Breast epithelium (tissue), 4 donors: ENCODE measurements at regions not wholly inside any gene's neighbourhood (a gene's known extent, or its start where the extent isn't known, plus 50 kb on each side); places are given as distances from the start of the nearest gene placed in this dataset.
A peak's percentile ranks its signal among the peaks of the same experiment; 100 is the strongest.

Experiments
- DNase-seq, 2 donors: peaks; one replicate each; pipeline ENCODE4 v3.0.0-alpha.2; 2019; ENCODE audit warnings: low spot score in 2 of 2
- H3K27ac ChIP-seq, 2 donors: fragments of 200-600 bp; sonication (generic) in 1 of 2; one replicate each; pipeline ENCODE4 v1.5.1; 2016 to 2019; ENCODE audit warnings: mild to moderate bottlenecking in 1 of 2
- H3K27me3 ChIP-seq, 2 donors: fragments of 200-600 bp; sonication (generic) in 1 of 2; one replicate each; pipeline versions ENCODE4 v1.5.1 to v1.6.0; 2017 to 2019; ENCODE audit warnings: control low read depth in 1 of 2, mild to moderate bottlenecking in 1 of 2
- H3K36me3 ChIP-seq: fragments of 200-600 bp; one replicate; pipeline ENCODE4 v1.5.1; 2019
- H3K4me1 ChIP-seq, 2 donors: fragments of 200-600 bp; sonication (generic); one replicate each; pipeline ENCODE4 v1.5.1; 2016 to 2019; ENCODE audit warnings: control low read depth in 1 of 2
- H3K4me3 ChIP-seq, 3 donors: fragments of 200-600 bp; sonication (generic); 1 replicate in 2 of 3; 2 replicates in 1 of 3; pipeline ENCODE4 v1.5.1; 2016 to 2019; ENCODE audit warnings: mild to moderate bottlenecking in 3 of 3, moderate library complexity in 2 of 3
- H3K9me3 ChIP-seq, 2 donors: fragments of 200-600 bp; sonication (generic) in 1 of 2; one replicate each; pipeline ENCODE4 v1.5.1; 2016 to 2019; ENCODE audit warnings: control low read depth in 1 of 2
- POLR2A ChIP-seq: fragments of 450-650 bp; IDR thresholded peaks from one replicate; pipeline ENCODE4 v1.6.1; 2016; ENCODE audit warnings: antibody characterized with exemption, mild to moderate bottlenecking, moderate library complexity
- POLR2AphosphoS5 ChIP-seq, 3 donors: sonication (generic); formaldehyde crosslinking; IDR thresholded peaks; one replicate each; pipeline ENCODE4 v1.6.1; 2017; ENCODE audit warnings: antibody characterized with exemption in 3 of 3
- intact Hi-C: fragments of 100-400 bp; cut with DNase I; formaldehyde crosslinking; loops from one replicate; pipeline ENCODE4 v1.15.1; 2023; ENCODE audit warnings: low total_unique reads
- TF ChIP-seq, protein P1 (sequence below), 3 donors: fragments of 450-650 bp; IDR thresholded peaks; one replicate each; pipeline ENCODE4 v1.5.1; 2016 to 2017; ENCODE audit warnings: antibody characterized with exemption in 3 of 3, mild to moderate bottlenecking in 3 of 3, moderate library complexity in 3 of 3

DNA sequence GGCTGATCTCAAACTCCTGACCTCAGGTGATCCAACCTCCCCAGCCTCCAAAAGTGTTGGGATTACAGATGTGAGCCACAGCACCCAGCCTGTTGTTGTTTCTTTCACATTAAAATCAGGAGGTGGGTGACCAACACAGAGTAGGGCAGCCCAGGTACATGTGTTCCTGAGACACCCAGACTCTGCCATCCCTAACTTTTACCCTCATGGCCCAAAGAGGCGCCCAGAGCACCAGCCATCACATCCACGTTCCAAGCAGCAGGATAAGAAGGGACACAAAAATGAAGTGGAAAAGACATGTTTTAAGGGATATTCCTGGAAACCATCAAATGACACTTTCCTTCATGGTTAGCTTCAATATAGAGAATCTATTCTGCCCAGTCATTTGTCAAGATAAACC, 159.6 kb upstream of the KLF6 start:
- Histone ChIP-seq H3K4me1 (no peaks in the 10 kb centered on the region), H3K9me3 (no peaks in the 10 kb centered on the region), H3K4me3 (no peak overlapping the region), H3K27me3 (no peaks in the 10 kb centered on the region), H3K36me3 (no peaks in the 10 kb centered on the region), H3K27ac (no peak overlapping the region)
- intact Hi-C loops, result no loop called here
- DNase-seq, result no peak
- TF ChIP-seq POLR2AphosphoS5 (IDR thresholded peaks at IDR 0.05) (no peak), POLR2A (no peak)
- TF ChIP-seq, protein P1, sequence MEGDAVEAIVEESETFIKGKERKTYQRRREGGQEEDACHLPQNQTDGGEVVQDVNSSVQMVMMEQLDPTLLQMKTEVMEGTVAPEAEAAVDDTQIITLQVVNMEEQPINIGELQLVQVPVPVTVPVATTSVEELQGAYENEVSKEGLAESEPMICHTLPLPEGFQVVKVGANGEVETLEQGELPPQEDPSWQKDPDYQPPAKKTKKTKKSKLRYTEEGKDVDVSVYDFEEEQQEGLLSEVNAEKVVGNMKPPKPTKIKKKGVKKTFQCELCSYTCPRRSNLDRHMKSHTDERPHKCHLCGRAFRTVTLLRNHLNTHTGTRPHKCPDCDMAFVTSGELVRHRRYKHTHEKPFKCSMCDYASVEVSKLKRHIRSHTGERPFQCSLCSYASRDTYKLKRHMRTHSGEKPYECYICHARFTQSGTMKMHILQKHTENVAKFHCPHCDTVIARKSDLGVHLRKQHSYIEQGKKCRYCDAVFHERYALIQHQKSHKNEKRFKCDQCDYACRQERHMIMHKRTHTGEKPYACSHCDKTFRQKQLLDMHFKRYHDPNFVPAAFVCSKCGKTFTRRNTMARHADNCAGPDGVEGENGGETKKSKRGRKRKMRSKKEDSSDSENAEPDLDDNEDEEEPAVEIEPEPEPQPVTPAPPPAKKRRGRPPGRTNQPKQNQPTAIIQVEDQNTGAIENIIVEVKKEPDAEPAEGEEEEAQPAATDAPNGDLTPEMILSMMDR (IDR thresholded peaks at IDR 0.05), result no peak

DNA sequence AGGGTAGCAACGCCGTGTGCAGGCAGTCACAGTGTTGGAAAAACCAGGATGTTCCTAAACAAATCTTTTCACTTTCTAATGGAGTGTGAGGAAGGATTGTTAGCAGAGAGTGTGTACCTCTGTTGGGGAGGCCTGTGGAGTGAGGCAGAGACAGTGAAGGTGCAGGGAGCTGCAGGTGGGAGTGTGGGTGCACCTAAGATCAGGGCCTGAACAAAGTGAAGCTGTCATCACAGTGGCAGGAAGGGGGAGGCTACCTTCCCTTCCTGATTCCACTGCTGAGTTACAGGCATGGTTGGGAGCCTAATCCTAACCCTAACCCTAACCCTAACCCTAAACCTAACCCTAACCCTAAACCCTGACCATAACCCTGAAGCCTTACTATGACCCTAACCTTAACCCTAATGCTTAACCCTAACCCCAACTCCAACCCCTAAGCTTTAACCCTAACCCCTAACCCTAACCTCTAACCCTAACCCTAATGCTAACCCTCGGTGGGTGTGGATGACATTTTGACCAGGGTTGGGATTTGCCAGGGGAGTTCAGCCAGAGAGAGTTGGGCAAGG, 158.8 kb upstream of the KLF6 start:
- intact Hi-C loops, result no loop called here
- H3K9me3 ChIP-seq, result no peaks in the 10 kb centered on the region
- no peak for DNase-seq

GRCh38 chr10:3942937-3943489, 158.0 kb upstream of the KLF6 start:
- Histone ChIP-seq H3K4me3 (no peak overlapping the region), H3K4me1 (no peaks in the 10 kb centered on the region), H3K9me3 (no peaks in the 10 kb centered on the region), H3K27ac (no peak overlapping the region), H3K27me3 (no peaks in the 10 kb centered on the region), H3K36me3 (no peaks in the 10 kb centered on the region)
- intact Hi-C loops, result no loop called here
- DNase-seq, result no peak
- TF ChIP-seq POLR2AphosphoS5 (IDR thresholded peaks at IDR 0.05) (no peak), POLR2A (no peak)
- TF ChIP-seq, protein P1 (IDR thresholded peaks at IDR 0.05), result no peak

More for the DNA sequence above, 158.8 kb upstream of the KLF6 start:
- no peaks in the 10 kb centered on the region for H3K27me3 ChIP-seq
- no peaks in the 10 kb centered on the region for H3K36me3 ChIP-seq
- no peak overlapping the region for H3K4me3 ChIP-seq
- H3K4me1 ChIP-seq, result no peaks in the 10 kb centered on the region
- H3K27ac ChIP-seq, result no peak overlapping the region
- TF ChIP-seq, protein P1 (IDR thresholded peaks at IDR 0.05), result no peak
- TF ChIP-seq POLR2AphosphoS5 (IDR thresholded peaks at IDR 0.05) (no peak), POLR2A (no peak)

DNA sequence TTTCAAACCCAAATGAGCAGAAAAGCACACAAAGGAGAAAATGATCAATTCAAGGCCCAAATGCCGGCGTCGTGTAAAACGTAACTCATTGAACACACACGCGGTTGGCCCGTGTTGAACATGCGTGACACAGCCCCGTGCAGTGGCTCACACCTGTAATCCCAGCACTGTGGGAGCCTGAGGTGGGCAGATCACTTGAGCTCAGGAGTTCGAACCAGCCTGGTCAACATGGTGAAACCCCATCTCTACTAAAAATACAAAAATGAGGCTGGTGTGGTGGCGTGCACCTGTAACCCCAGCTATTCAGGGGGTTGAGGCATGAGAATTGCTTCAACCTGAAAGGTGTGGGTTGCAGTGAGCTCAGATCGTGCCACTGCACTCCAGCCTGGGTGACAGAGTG, 156.7 kb upstream of the KLF6 start:
- no peak overlapping the region for H3K4me3 ChIP-seq
- H3K4me1 ChIP-seq, result no peaks in the 10 kb centered on the region
- intact Hi-C loops, result no loop called here
- no peaks in the 10 kb centered on the region for H3K27me3 ChIP-seq
- DNase-seq, result no peak
- no peak overlapping the region for H3K27ac ChIP-seq
- no peaks in the 10 kb centered on the region for H3K9me3 ChIP-seq
- TF ChIP-seq POLR2A (no peak), POLR2AphosphoS5 (IDR thresholded peaks at IDR 0.05) (no peak)
- TF ChIP-seq, protein P1 (IDR thresholded peaks at IDR 0.05), result no peak
- no peaks in the 10 kb centered on the region for H3K36me3 ChIP-seq

- peak overlapping the region; percentile 59 to 78 for H3K27ac ChIP-seq
- DNase-seq, result no peak
- no peaks in the 10 kb centered on the region for H3K36me3 ChIP-seq
- no peaks in the 10 kb centered on the region for H3K27me3 ChIP-seq
- no peaks in the 10 kb centered on the region for H3K9me3 ChIP-seq
- TF ChIP-seq, protein P1 (IDR thresholded peaks at IDR 0.05), result no peak
- no peak for TF ChIP-seq POLR2A
- TF ChIP-seq POLR2AphosphoS5 (IDR thresholded peaks at IDR 0.05), result no peak
- intact Hi-C loops, result no loop called here
- H3K4me3 ChIP-seq, result no peak overlapping the region
- H3K4me1 ChIP-seq, result no peaks in the 10 kb centered on the region
Observed at GRCh38 chr10:3936422-3937040, 151.5 kb upstream of the KLF6 start.
